Colon (tissue), 2 donors: ENCODE measurements at regions not wholly inside any gene's neighbourhood (a gene's known extent, or its start where the extent isn't known, plus 50 kb on each side); places are given as distances from the start of the nearest gene placed in this dataset.

Experiments used
- FAIRE-seq: peaks from 2 replicates; lab custom pipeline; 2012; peaks lifted over from hg19 to GRCh38; lab: Jason Lieb, UNC
- donor health status: control.
- donor health status: control.

- FAIRE-seq = no peak
Measured at GRCh38 chr12:44961887-44962286, 85.8 kb upstream of the NELL2 start.

DNA sequence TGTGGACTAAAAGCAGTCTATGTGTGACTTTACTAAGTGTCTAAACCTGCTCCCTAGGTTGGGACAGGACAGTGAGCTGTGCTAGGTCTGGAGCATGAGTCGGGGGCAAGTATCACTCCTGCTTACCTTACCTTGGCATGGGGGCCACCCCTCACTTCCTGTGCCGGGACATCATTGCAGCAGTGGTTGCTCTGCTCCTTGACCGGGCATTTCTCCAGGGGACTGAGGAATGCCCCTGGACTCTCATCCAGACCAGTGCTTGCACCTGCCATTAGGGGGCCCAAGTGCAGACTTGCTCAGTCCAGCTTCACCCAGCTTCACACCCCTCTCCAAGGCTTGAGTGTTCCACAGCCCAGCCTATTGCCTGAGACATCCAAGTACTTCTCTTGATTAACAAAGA is 84.7 kb upstream of the NELL2 start:
- no peak for FAIRE-seq

- no peak for FAIRE-seq
Measured at GRCh38 chr12:44960423-44960822, 84.3 kb upstream of the NELL2 start.

DNA sequence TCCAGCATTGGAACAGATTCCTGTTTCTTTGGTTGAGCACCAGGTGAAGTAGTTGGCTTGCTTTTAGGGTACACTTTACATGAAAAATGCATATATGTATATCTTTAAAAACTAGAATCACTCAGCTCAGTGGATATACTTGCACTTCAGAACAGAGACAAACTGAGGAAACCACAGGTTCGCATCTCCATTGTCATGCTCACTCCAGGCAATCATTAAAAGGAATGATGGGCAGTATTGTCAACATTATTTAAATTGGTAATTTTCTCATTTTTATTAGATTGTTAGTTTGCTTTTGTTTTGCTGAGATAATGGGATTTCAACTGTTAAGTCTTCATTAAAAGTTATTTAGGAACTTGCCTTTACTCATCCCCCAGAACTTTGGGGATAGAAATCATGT is 71.0 kb upstream of the NELL2 start:
- FAIRE-seq = no peak

GRCh38 chr12:44942714-44943113 is 66.6 kb upstream of the NELL2 start:
- no peak for FAIRE-seq

GRCh38 chr12:44930972-44931600 is 55.0 kb upstream of the NELL2 start:
- FAIRE-seq = peak; percentile 68

GRCh38 chr12:44929236-44929885 is 53.2 kb upstream of the NELL2 start:
- FAIRE-seq = no peak
